Smooth muscle cell (in vitro differentiated cells): ENCODE measurements at regions not wholly inside any gene's neighbourhood (a gene's known extent, or its start where the extent isn't known, plus 50 kb on each side); places are given as distances from the start of the nearest gene placed in this dataset.

Source experiments
- DNase-seq: peaks from one replicate; lab custom pipeline; 2025; ENCODE audit not compliant: unreplicated experiment; lab: John Stamatoyannopoulos, UW
- H2AFZ ChIP-seq: fragments of 200-600 bp; sonication (generic); 2 replicates; pipeline ENCODE4 v1.6.0; 2016; ENCODE audit warnings: antibody characterized with exemption, low read depth, mild to moderate bottlenecking
- H3F3A ChIP-seq: fragments of 200-600 bp; sonication (generic); 2 replicates; pipeline ENCODE4 v1.6.0; 2017; ENCODE audit warnings: antibody characterized with exemption, low read depth
- H3K27ac ChIP-seq: fragments of 200-600 bp; sonication (generic); 2 replicates; pipeline ENCODE4 v1.5.1; 2016; ENCODE audit warnings: low read depth, mild to moderate bottlenecking
- H3K27me3 ChIP-seq: fragments of 200-600 bp; sonication (generic); 2 replicates; pipeline ENCODE4 v1.6.1; 2016; ENCODE audit warnings: low read depth, mild to moderate bottlenecking
- H3K36me3 ChIP-seq: fragments of 200-600 bp; sonication (generic); 2 replicates; pipeline ENCODE4 v1.5.1; 2016; ENCODE audit warnings: low read depth
- H3K4me1 ChIP-seq: fragments of 200-600 bp; sonication (generic); 2 replicates; pipeline ENCODE4 v1.5.1; 2016; ENCODE audit warnings: low read depth
- H3K4me2 ChIP-seq: fragments of 200-600 bp; sonication (generic); 2 replicates; pipeline ENCODE4 v1.6.0; 2016; ENCODE audit warnings: mild to moderate bottlenecking
- H3K4me3 ChIP-seq: fragments of 200-600 bp; sonication (generic); 2 replicates; pipeline ENCODE4 v1.5.1; 2016; ENCODE audit warnings: mild to moderate bottlenecking
- H3K79me2 ChIP-seq: fragments of 200-600 bp; sonication (generic); 2 replicates; pipeline ENCODE4 v1.6.0; 2016; ENCODE audit warnings: low read depth, mild to moderate bottlenecking
- H3K9ac ChIP-seq: fragments of 200-600 bp; sonication (generic); 2 replicates; pipeline ENCODE4 v1.6.0; 2016; ENCODE audit warnings: low read depth
- H3K9me3 ChIP-seq: fragments of 200-600 bp; sonication (generic); replicated peaks from 2 replicates; pipeline ENCODE4 v1.5.1; 2016; ENCODE audit warnings: low read depth
- H4K20me1 ChIP-seq: fragments of 200-600 bp; sonication (generic); 2 replicates; pipeline ENCODE4 v1.6.0; 2016; ENCODE audit warnings: low read depth
- CTCF ChIP-seq: fragments of 200-600 bp; sonication (generic); IDR thresholded peaks from 2 replicates; pipeline ENCODE4 v1.5.1; 2017; ENCODE audit warnings: borderline replicate concordance, mild to moderate bottlenecking, antibody characterized with exemption; ENCODE audit not compliant: insufficient read depth, poor library complexity, severe bottlenecking
- WGBS: methylation state at CpG from one replicate; pipeline ENCODE4 v1.1.7; 2016; ENCODE audit warnings: low lambda C conversion rate; 5-methylcytosine and 5-hydroxymethylcytosine counted together

- Histone ChIP-seq H3K9ac (no peak overlapping the region), H3F3A (no peaks in the 10 kb centered on the region), H3K36me3 (no peaks in the 10 kb centered on the region), H3K27me3 (no peaks in the 10 kb centered on the region), H3K9me3 (no peaks in the 10 kb centered on the region), H2AFZ (no peak overlapping the region), H3K4me3 (no peak overlapping the region), H3K4me2 (no peak overlapping the region), H3K4me1 (no peaks in the 10 kb centered on the region), H4K20me1 (no peaks in the 10 kb centered on the region), H3K79me2 (no peaks in the 10 kb centered on the region), H3K27ac (no peak overlapping the region)
- no peak for TF ChIP-seq CTCF
- WGBS = 83% methylated on average over 3 of the region's 3 CpGs
- no peak for DNase-seq
These were observed 503.9 kb downstream of the SMARCA1 start for GRCh38 chrX:129019412-129019811.

- no peak overlapping the region for H3K9ac ChIP-seq
- H3K4me1 ChIP-seq = no peaks in the 10 kb centered on the region
- H3K36me3 ChIP-seq = no peaks in the 10 kb centered on the region
- no peaks in the 10 kb centered on the region for H3K9me3 ChIP-seq
- H3F3A ChIP-seq = no peaks in the 10 kb centered on the region
- DNase-seq = no peak
- no peak overlapping the region for H3K4me2 ChIP-seq
- 94% methylated on average over 1 of the region's 1 CpG for WGBS
- H3K4me3 ChIP-seq = no peak overlapping the region
- no peak overlapping the region for H3K27ac ChIP-seq
- no peak for TF ChIP-seq CTCF
- H4K20me1 ChIP-seq = no peaks in the 10 kb centered on the region
- no peaks in the 10 kb centered on the region for H3K79me2 ChIP-seq
- H3K27me3 ChIP-seq = no peaks in the 10 kb centered on the region
- no peak overlapping the region for H2AFZ ChIP-seq
These were observed 507.9 kb downstream of the SMARCA1 start for GRCh38 chrX:129015381-129015780.

DNA sequence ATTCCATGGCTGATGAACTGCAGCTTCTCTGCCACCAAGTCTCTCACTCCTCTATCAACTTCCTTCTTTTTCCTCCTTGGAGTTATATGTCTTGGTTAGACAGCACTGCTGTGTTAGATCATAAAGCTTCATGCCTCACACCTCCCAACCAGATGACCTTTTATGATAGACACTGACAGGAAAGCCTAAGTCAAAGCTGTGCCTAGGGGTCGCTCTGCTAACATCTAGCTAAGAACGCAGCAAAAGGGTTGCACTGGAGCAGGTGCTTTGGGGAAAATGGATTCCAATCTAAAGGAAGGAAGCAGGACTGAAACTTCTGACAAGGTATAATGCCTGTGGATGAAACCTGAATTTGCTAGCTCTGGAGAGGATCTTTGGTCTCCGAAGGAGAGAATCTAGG, 509.7 kb downstream of the SMARCA1 start:
- H3K27ac ChIP-seq = no peak overlapping the region
- H3K36me3 ChIP-seq = no peaks in the 10 kb centered on the region
- no peak overlapping the region for H3K9ac ChIP-seq
- no peak overlapping the region for H3K4me3 ChIP-seq
- no peak for TF ChIP-seq CTCF
- 45% methylated on average over 3 of the region's 3 CpGs for WGBS
- H2AFZ ChIP-seq = no peak overlapping the region
- H4K20me1 ChIP-seq = no peaks in the 10 kb centered on the region
- no peaks in the 10 kb centered on the region for H3F3A ChIP-seq
- H3K79me2 ChIP-seq = no peaks in the 10 kb centered on the region
- no peaks in the 10 kb centered on the region for H3K4me1 ChIP-seq
- H3K9me3 ChIP-seq = no peaks in the 10 kb centered on the region
- no peaks in the 10 kb centered on the region for H3K27me3 ChIP-seq
- no peak overlapping the region for H3K4me2 ChIP-seq
- no peak for DNase-seq

GRCh38 chrX:129007631-129008030, 515.7 kb downstream of the SMARCA1 start:
- no peaks in the 10 kb centered on the region for H3K4me1 ChIP-seq
- H3K4me2 ChIP-seq = no peak overlapping the region
- no peaks in the 10 kb centered on the region for H4K20me1 ChIP-seq
- WGBS = 83% methylated on average over 3 of the region's 3 CpGs
- no peak overlapping the region for H3K9ac ChIP-seq
- no peak overlapping the region for H3K27ac ChIP-seq
- no peaks in the 10 kb centered on the region for H3F3A ChIP-seq
- no peaks in the 10 kb centered on the region for H3K27me3 ChIP-seq
- H3K36me3 ChIP-seq = no peaks in the 10 kb centered on the region
- H3K79me2 ChIP-seq = no peaks in the 10 kb centered on the region
- no peak for TF ChIP-seq CTCF
- no peaks in the 10 kb centered on the region for H3K9me3 ChIP-seq
- H2AFZ ChIP-seq = no peak overlapping the region
- H3K4me3 ChIP-seq = no peak overlapping the region
- no peak for DNase-seq
